Fibroblast of skin of left biceps (primary cell): ENCODE measurements at regions not wholly inside any gene's neighbourhood (a gene's known extent, or its start where the extent isn't known, plus 50 kb on each side); places are given as distances from the start of the nearest gene placed in this dataset.
"Not testable (repeated sequence)": the region's sequence is repeated elsewhere in the genome, so short reads cannot be mapped to it uniquely, and the experiment has no call there.

Experiments used
- DNase-seq, 2 experiments: peaks; one replicate each; pipeline ENCODE4 v3.0.0-alpha.2; 2013; ENCODE audit warnings: low read depth in 2 of 2

DNA sequence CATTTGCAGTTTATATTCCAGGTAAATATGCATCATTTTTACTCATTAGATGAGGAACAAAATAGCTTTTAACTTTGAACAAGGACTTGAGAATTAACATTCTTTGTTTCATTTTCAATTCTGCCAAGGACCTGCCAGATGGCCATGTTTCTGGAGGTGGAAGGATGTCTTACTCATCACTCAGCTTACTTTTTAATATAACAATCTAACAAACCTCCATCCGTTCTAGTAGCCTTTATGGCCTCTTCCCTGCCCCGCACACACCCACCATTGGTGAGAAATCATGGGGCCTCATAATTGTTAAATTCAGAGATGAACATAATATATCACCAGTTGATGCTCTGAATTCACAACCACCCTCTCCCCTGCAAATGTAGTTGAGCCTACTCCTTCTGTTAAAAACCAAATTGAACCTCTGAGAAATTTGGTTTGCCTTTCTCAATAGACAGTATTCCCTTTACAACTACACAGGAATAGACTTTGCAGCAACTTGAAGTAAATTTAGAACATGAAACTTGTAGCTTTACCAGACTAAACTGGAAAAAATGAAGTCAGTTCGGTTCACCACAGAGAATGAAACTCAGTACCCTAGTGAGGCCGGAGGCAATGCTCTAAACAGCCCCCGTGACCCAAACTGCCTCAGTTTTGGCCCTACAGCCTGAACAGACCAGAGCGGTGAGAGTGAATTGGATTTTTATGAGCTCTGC lies 50.1 kb upstream of the ACSL4 start:
- no peak for DNase-seq

DNA sequence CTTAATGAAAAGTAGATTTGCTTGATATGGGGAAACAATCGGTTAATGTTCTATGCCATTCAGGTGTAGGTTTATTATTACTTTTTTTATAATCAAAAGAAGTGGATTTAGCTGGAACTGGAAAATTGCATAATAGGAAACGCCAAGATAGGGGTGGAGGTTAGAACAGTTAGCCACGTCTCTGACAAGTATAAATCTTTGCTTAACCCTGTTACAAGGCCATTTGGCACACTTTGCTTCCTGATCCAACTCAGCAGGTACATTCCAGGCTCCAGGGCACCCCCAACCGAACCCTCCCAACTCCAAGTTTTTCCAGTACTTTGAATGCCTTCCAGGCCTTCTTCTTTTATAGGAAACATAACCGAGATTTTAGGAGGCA lies 50.6 kb upstream of the ACSL4 start:
- DNase-seq: no peak

DNA sequence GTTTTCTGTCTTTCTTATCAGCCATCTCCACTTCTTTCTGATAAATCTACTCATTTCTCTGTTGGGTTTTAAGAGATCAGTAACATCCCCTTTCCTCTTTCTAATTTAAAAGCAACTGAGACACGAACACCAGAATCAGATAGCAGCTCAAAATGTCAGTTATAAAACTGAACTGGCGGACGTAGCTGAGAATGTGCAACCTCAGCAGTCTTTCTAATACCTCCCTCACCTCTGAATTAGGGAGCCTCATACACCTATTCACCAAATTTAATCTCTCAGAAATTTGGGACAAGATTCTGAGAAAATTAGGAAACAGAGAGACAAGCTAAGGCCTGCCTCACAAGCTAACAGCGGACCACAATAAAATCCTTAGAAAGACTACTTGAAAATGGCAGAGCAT lies 52.0 kb upstream of the ACSL4 start:
- DNase-seq: no peak

DNA sequence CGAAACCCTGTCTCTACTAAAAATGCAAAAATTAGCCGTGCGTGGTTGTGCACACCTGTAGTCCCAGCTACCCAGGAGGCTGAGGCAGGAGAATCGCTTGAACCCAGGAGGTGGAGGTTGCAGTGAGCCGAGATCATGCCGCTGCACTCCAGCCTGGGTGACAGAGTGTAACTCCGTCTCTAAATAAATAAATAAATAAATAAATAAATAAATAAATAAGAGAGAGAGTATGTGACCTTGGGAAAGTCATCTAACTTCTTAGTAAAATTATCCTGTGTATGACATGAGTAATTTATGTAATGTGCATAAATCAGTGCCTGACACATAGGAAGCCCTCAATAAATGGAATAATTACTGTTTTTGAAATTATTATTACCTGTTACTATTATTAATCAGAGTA lies 57.5 kb upstream of the ACSL4 start:
- not testable (repeated sequence) for DNase-seq

DNA sequence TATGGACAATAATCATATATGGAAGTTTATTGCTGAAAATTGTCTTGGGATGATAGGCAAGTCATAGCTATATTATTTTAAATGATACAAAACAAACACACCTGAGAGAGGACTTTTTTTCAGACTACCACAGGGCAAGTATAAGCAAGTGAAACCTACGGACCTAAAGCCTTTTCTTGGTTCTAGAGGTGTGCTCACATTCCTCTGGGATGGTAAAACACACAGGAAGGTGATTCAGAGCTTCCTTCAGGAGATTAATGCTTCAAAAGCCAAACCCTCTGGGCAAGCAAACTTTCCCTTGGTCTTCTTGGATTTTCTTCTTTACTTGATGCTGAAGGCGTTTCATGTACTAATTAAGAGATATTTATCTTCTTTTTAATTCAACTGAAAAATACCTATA lies 60.1 kb upstream of the ACSL4 start:
- DNase-seq: no peak

DNA sequence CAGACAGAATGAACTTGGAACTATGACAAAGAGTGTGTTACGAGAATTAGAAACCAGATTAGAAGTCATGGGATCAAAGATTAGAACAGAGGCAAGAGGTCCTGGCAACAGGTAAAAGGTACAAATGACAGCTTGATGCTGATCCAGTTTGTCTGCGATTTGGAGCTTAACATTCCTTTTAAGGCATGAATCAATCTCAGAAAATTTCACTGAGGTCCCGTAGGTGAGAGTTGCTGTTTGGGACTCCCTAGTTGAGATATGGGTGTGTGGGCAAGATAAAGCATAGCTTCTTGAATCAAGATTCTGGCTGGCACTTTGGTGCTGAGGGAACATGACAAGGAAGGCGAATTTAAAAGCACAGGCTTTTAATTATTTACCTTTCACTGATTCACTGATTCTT lies 62.6 kb upstream of the ACSL4 start:
- no peak for DNase-seq

DNA sequence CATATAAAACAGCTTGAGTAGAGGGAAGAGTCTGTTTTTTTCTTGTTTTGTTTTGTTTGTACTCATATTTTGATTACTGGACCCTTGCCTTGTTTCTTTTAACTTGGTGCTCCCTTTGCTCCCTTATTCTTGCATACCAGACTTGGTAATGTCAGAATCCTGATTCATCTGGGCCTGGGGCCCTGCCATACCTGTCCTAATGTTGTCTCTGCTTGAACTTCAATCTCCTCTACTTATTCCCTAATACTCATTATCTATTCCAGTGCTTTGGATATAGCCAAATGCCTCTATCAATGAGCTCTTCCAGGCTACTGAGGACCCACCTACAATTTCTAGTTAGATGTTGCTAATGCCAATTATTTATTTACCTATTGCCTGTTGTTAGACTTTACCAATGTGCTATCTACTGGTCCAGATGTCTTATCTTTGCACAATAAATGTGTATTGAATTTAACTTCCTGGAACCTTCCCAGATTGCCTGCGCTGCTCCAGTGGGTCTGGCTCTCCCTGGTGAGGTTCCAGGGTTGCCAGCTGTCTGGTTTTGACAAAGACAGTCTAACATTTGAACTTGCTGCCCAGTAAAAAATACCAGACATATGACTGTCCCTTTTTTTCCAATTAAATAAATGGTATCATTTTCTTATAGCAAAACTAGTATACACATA lies 64.4 kb upstream of the ACSL4 start:
- no peak for DNase-seq

DNA sequence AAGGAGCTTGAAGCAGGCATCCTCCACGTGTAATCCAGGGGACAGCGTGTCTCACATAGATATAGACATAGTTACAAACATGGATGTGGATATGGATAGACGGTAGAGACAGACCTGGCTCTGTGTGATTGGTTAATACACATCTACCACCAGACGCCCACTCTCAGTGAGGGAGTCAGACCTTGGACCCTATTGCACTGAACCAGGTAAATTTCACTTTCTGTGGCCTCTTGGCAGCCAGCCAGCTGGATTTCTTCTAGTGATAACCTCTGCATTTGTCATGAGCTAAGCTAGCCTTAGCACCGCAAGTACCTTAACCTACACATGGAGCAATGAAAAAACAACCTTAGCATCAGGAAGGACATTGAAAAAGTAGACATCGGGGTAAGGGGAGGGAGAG lies 79.2 kb upstream of the ACSL4 start:
- DNase-seq: no peak

DNA sequence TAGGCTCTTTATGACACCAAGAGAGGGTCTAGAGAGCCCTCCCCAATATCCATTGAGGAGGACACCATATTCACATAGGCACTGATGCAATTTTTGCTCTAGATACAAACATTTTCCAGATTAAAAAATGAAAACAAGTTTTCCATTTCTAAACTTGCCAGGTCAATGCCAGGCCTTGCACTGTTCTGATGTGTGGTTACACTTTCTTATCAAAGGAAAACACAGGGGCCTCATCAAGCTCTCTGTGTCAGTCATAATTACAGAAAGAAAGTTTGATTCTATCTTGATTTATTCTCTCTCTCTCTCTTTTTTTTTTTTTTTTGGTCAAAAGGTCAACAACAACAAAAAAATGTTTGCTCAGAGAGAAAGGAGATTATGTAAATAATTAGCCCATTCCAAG lies 80.2 kb upstream of the ACSL4 start:
- DNase-seq: no peak

DNA sequence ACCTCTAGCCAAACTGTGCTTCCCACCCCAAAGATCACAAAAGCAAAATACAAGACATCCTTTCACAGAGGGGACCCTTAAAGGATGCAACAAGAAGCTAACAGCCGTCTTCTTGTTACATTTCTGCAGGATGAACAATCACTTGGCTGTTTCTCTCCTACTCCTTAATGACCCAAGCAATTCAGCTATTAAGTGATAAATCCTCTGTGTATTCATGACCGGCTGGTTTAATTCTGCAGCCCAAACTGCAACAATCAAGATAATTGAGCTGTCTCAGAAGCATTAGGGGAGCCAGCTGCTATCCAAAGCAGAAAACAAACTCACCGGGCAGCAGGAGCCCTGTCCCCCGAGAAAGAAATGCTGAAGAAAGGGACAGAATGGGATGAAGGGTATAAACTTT lies 85.9 kb upstream of the ACSL4 start:
- DNase-seq: no peak

DNA sequence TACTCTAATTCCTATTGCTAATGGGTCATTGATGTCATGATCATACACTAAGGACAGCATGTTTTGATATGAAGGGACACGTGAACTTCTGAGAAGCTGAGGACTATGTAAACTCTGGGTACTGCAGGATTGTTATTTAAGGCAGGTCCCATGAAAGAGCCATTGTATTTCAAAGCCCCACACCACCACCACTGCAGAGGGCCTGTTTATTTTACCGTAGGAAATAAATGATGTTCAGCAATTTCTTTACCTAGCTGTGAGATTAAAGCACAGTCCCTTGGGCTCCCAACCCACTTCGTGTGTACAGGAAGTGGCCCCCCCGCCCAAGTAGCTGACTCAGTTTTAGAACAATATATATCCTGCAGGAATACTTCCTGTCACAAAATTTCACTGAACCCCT lies 89.8 kb upstream of the ACSL4 start:
- no peak for DNase-seq

DNA sequence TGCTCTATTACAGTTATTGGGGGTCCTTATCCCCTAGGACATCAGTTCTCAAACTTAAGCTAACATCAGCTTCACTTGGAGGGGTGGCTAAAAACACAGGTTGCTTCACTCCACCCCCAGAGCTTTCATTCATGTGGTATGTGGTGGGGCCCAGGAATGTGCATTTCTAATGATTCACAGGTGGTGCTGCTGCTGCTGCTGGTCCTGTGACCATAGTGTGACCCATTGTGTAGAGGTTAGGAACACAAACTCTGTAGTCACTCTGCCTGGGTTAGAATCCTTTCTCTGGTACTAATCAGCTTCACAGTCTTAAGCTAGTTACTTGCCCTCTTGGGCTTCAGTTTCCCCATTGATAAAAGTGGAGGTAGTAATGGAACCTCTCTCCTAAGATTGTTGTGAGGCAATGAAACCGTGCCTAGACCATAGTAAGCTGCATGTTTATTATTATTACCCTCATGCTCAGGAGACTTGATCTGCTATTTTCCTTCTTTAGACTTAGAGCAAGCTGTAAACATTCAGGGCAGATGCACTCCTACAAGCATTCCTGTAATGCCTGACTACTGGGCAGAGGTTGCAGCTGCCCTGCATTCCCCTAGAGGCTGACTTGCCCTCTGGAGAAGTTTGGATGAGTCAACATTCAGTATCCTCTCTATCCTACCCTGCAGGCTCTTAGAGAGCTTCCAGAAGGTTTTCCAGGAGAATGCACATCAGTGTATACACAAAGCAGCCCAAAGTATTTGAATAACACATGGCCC lies 94.1 kb upstream of the ACSL4 start:
- DNase-seq: peak in 1 of 2 experiments; percentile 13

DNA sequence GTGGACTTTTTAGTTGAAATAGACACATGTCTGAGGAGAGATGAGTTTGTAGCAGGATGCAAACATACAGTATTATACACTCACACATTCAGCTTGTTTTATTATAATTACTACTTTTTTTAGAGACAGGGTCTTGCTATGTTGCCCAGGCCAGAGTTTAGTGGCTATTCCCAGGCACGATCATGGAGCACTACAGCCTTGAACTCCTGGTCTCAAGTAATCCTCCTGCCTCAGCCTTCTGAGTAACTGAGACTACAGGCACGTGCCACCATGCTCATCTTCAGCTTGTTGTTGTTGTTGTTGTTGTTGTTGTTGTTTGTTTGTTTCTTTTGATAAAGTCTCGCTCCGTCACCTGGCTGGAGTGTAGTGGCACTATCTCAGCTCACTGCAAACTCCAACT lies 94.7 kb upstream of the ACSL4 start:
- no peak for DNase-seq

DNA sequence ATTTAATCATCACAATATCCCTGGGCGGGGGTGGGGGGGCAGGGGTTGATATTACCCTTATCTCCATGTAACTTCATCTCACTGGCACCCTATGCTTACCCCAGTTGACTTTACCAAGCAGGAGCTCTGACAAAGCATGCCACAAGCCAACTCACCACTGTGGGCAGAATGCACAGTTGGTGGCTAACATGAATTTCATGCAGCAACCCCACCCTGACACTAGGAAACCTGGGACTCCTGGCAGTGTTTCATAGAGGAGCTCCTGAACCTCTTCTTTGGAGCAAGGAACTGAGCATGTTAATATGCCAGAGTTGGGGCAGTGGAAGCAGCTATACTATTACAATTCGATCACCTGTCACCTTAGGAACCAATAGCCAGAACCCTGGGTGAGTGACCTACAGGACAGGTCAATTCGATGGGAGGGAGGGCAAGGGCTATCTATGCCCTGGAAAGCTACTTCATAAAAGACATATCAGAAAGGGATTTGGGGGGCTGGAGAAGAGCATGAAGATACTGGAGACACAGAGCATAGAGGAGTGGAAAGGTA lies 97.2 kb upstream of the ACSL4 start:
- no peak for DNase-seq

DNA sequence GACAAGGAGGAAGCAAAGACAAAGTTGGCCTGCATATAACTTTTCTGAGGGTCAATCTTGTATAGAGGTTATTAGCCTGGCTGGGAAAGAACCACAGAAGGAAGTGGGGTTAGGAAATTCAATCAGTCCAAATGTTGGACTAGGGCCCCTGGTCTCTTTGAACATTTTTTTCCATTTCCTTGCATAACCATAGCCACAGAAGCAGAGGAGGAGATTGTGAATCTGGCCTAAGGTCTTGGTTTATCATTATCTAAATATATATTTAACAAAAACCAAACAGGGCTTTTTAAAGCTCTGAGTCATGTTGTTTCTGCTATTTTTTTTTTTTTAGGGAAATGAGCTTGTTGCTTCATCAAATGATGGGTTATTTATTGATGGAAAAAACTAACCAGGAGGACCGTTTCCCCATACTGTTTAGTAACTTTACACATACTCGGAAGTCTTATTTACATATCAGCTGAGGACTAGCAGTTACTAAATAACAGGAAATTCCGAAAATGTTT lies 97.7 kb upstream of the ACSL4 start:
- DNase-seq: no peak

DNA sequence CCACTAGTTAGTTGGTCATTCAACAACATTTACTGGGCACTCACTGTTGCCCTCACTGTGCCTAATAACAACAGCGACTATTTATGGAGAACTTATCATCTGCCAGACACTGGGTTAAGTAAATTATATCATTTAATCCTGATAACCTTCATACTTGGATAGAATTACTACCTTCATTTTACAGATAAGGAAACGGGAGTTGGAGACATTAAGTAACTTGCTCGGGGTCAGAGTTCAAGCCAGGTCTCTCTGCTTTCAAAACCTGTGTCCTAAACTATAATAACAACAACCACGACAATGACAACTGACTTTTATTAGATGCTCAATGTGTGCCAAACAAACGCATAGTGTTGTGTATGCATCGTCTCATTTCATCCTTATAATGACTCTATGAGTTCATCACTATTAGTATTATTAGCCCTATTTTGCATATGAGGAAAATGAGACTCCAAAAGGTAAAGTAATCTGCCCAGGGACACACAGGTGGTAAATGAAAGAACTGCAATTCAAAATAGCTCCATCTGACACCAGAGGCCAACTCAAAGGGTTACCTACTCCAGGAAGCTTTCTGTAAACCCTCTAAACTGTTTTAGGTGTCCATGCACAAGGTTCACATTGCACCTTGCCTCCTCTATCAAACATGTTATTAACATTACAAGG lies 98.4 kb upstream of the ACSL4 start:
- DNase-seq: no peak

DNA sequence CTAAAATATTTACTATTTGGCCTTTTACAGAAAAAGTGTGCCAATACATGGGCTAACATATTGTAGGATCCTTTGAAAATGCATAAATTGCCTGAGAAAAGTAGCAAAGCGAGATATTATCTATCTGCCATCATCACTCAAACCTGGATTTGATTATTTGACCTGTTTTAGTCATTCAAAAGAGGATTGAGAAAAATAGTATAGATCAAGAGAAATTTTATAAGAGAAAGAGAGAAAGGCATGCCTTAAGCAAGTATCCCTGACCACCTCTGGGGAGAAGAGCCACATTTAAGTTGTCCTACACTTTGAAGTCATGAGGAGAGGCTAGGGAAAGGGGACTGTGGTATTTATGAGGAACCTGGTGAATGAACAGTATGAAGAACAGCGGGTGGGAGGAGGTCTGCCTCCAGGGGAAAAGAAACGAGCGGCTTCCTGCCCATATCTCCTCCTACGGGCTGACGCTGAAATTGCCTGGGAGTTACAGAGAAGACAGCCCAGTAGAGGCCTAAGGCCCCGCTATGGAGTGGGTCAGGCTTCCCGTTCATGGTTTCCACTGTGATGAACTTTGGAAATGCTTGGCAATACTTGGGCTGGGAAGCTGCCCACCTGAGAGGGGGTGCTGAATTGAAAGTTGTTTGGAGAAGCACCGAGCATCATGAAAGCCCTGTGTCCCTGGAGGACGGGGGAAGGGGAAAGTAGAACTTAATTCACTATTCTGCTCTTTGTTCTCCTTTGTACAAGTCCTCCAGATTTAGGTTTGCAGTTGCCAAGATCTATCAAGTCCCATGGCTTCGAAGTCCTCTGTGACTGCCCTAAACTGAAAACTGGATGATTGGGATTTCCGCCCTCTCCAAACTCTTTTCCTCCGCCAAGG lies 106.9 kb upstream of the ACSL4 start:
- no peak for DNase-seq

DNA sequence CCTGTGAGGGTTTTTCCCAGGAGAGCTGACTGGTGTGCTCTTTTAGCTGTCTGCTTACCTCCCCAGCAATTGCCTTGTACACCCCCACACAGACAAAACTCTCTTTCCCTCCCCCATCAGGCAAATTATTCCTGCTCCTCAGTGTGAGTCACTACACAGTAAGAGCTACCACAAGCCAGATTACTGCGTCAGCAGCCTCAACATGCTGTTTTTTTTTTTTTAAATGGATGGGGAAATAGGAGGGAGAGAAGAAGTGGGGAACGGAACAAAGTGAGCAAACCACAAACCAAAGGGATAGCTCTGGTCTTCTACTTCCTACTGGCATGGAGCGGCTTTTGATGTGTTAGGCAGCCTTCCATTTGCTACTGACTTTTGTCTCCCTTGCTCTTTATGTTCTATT lies 107.5 kb upstream of the ACSL4 start:
- DNase-seq: peak; percentile 84 to 86

DNA sequence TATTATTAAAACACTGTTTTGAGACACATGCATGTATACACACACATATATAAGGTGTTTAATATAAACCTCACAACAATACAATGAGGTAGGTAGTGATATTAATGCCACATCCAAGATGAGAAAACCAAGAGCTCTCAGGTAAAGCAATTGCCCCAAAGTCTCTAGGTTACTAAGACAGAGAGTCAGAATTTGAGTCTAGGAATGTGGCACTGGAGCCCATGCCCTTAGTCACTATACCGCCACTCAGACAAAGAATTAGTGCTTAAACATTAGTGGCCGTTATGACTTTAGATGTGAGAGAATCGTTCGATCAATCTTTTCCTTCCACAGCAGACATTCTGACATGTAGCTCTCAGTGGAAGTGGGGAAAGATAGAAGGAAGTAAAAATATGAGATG lies 108.2 kb upstream of the ACSL4 start:
- no peak for DNase-seq

DNA sequence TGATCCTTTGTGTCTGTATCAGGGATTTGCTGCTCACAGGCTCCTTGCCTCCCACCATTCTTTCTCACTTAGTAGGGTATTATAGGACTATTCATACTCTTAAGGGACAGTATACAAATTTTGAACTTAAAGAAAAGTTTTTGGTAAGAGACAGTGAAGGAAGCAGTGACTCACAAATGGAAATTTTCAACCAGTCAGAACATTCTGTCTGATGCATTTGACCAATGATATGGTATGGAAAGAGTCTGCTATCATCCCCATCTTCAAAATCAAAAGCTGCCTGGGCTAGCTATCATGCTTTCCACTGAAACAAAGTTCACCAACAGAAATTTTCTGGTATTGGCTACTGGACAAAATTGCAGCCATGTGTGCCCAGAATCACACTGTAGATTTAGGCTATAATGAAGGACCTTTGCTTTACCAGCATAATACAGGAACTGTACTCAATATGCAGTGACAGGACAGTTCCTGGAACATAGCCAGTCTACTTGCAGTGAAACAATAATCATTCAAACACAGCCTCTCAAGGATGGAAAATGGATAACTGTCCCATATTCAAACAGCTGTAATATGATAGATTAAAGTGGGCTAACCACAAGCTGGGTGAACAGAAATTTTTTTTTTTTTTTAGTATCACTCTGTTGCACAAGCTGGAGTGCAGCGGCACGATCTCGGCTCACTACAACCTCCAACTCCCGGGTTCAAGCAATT lies 109.0 kb upstream of the ACSL4 start:
- DNase-seq: no peak
